Embryonic facial prominence (tissue), 1 donor: ENCODE measurements at regions not wholly inside any gene's neighbourhood (a gene's known extent, or its start where the extent isn't known, plus 50 kb on each side); places are given as distances from the start of the nearest gene placed in this dataset.

Experiments used
- DNase-seq: peaks from one replicate; pipeline ENCODE4 v3.0.0-alpha.2; 2016; ENCODE audit errors: extremely low spot score

DNA sequence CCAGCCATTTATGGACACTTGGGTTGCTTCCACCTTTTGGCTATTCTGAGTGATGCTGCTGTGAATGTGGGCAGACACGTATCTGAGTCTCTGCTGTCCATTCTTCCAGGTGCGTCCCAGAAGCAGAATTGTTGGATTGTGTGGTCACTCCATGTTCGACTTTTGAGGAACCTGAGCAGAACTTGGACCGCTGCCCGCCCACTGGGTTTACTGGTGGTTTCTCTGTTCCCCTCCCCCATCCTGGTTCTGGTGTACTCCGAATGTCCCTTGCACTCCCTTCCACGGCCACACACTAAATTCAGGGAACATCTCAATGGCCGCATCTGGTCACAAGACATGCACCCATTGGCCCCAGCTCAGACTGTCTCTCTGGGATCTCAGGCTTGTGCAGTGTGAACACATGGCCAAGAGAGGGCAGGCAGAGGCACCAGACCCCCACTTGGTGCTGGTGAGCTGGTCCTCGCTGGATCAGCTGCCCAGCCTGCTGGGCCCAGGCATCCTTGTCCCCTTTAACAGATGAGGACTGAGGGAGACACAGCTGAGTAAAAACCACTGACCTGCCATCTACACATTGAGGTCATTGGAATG is 565.1 kb downstream of the NPHP4 start:
- no peak for DNase-seq

DNA sequence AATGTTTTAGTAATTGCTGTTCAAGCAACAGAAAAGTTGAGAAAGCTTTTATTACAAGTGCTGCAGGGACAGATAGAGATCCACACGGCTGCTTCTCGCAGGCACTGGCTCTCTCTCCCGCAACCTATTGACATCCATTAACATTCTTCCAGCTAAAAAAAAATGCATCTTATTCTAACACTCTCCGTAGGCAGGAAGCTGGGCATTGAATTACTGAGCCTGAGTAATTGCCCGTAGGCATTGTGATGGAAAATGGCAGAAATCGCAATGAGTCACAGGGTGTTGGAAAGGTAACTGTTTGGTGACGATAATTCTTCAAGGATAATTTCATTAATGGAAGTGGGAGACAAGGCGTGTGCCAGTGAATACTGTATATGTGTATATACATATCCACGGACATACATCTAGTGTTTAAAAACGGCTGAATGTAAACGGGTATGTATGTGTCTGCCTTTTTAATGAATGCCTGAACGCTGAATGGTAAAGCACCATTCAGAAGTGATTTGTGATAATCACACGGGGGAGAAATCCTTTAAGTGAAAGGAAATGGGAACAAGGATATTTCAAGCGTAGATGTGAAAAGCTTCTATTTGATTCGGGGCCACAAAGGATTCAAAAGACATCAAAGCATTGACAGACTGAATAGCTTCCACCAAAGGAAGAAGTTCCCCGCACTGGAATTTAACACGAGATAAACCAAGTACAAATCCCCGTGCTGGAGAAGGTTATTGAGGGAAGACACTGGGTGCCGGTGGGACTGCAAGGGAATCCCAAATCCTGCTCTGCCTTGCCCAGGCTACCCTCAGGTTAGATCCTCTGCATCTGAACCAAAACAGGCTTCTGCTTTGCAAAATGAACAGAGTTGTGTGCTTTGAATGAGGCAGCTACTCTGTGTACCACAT is 567.2 kb downstream of the NPHP4 start:
- no peak for DNase-seq

DNA sequence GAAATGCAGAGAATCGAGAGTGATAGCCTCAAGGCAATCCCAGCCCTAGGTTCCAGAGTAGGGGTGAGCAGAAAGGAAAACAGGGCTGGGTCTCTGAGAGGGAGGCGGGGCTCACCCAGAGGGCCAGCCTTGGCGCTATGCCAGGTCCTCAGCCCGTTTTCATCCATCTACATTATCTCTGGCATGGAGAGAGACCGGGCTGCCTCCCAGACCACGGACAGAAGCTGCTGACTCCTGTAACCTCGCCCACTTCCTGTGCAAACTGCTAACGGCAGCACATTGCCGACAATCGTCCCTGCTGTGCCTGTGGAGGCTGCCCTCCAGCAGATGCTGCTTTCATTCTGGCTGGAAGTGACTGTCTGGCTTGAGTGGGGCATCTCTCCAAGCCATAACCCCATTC is 569.1 kb downstream of the NPHP4 start:
- DNase-seq = no peak

DNA sequence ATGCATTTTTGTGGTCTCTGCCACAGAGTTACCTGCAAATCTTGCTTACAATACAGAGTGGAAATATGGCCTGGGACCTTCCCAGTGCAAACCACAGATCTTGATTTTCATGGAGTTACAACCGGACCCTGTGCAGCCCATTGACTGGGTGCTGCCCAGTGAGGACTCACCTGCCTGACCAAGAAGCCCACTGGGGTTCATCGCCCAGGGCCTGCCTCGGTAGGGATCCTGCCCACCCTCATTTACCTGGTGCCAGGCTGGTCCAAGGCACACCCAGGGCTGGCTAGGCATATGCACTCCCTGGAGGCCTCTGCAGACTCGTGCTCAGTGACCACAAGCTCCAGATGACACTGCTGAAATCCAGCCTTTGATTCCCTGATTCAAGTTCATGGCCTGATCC is 572.7 kb downstream of the NPHP4 start:
- no peak for DNase-seq

DNA sequence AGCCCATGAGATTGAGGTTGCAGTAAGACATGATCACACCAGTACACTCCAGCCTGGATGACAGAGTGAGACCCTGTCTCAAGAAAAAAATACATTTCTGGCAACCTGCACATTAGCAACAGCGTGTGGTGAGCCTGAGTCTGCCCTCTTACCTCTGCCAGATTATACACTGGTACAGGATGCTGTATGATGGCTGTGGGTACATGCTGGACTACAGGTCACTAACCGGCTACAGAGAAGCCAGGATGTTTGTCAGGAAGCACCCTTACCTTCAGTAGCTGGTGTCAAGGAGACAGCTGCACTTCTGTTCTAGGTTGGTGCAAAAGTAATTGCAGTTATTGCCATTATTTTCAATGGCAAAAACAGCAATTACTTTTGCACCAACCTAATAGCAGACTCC is 575.7 kb downstream of the NPHP4 start:
- DNase-seq = no peak

DNA sequence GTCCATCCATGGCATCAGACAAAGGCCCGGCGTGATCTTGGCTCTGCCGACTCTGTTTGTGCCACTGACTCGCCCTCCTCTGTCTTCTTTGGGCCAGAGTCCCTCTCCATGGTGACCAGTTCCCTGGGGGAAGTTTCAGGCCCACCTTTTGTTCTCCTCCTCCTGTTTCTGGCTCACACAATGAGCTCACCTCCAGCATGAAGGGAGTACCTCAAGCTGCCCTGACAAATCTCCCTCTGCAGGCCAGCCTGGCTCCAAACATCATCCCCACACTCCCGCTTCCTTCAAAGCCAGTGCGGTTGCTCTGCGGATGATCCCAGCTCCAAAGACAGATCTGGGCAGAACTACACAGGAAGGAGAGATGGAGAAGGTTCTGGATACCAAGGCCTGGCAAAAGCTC is 576.6 kb downstream of the NPHP4 start:
- no peak for DNase-seq

DNA sequence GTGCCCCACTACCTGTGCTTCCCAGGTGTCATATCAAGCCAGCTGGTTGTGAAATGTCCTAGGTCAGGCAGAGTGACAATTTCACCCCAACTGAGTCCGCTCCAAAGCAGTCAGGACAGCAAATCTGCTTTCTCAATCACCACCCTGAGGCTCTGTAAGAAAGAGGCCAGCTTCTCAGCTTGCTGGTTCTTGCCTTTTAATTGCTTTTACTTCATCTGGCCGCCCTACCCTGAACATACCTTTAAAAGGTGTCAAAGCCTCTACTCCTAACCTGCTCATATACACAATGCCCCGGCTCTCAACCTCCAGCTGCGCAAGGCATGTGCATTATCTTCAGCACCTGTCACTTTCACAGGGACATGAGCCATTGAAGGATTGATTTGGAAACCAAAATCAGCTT is 581.6 kb downstream of the NPHP4 start:
- DNase-seq = no peak

DNA sequence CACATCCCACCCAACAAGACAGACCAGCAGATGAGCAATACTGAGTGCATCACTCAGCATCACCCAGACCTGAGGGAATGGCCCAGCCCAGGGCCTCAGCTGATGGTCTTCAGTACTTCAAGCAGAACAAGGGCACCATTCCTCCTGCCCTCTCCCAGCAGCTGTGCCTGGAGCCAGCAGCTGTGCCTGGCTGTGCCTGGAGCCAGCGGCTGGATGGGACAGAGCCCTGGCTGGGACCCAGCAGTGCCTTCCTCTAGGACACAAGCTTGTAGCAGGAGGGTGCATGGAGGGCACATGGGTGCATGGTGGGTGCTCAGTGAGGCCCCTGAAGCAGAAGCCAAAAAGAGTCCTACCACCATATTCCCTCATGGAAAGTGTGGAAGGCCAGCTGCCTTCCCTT is 583.8 kb downstream of the NPHP4 start:
- DNase-seq = no peak

DNA sequence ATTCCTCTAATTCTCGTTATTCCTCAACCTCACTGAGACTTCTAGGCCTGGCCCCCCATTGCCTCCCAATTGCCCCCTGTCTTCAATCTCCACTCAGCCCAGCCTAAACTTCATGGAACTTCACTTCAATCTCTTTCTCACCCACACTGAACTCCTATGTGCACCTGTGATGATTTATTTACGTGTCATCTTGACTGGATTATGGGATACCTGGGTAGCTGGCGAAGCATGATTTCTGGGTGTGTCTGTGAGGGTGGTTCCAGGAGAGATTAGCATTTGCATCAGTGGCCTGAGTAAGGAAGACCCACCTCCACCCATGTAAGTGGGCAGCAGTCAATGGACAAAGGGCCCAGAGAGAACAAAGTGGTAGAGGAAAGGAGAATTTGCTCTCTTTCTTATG is 587.0 kb downstream of the NPHP4 start:
- DNase-seq = no peak

DNA sequence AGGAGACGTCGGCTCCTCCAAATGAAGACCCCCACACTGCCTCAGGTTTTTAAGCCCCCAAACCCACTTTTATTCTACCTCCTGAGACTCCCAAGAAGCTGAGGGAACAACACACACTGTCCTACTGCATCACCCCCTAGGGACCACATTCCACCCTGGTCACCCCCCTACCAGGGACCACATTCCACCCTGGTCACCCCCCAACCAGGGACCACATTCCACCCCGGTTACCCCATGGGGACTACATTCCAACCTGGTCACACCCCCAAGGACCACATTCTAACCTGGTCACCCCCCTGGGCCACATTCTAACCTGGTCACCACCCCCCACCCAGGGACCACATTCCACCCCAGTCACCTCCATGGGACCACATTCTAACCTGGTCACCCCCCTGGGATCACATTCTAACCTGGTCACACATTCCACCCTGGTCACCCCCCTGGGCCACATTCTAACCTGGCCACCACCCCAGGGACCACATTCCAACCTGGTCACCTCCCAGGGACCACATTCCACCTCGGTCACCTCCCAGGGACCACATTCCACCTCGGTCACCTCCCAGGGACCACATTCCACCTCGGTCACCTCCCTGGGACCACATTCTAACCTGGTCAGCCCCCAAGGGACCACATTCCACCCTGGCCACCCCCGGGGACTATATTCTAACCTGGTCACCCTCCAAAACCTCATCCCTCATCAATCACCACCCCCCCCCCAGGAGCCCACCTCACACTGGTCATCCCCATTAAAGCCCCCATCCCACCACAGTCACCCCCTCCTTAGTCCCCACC is 587.6 kb downstream of the NPHP4 start:
- no peak for DNase-seq

DNA sequence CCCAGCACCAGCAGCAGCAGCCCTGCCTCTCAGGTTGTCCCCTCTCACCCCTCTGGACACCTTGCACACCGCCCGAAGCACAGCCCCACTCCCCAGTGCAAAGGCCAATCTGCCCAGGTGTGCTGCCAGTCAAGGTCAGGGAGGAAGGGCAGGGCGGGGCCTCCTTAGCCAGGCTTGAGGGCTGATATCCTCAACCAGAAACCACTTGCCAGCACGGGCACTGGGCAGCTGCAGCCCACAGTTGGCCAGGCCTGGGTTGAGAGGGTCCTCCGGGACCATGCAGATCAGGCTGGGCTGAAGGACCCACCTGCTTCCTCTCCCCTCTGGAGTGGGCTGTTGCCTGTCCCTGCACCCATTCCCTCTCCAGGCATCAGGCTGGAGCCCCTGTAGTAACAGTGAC is 588.3 kb downstream of the NPHP4 start:
- DNase-seq = no peak

DNA sequence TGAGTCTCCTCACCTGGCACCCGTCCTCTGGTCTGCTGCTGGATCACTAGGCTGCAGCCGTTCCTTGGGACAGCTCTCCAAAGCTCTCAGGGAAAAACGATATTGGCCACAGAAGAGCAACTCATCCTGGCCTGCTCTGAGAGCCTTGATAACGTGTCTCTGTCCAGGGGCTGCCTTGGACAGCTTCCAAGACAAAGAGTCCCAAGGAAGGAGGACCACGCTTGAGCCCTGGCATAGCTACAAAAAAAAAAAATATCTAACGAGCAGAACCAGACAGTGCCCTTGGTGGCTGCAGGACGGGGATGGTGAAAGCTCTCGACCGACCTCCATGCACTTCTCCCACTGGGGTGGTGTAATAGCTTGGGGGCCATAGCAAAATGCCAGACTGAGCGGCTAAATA is 589.6 kb downstream of the NPHP4 start:
- DNase-seq = no peak

DNA sequence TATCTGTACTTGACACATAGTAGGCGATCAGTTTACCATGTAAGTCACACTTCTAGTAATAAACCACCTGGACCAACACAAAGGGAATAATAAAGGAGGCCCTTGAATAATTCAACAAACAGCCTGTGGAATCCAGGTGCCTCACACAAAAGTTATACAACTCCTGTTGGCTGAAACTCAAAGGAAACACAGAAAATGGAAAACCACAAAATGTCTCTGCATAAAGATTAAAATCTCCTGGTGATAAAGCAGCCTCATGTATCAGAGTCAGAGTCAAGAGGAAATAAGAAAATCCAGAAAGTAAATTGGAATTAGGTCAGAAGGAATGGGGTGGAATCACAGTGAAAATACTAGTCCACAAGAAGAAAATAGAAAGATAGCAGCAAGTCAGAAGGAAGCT is 592.5 kb downstream of the NPHP4 start:
- DNase-seq = no peak

DNA sequence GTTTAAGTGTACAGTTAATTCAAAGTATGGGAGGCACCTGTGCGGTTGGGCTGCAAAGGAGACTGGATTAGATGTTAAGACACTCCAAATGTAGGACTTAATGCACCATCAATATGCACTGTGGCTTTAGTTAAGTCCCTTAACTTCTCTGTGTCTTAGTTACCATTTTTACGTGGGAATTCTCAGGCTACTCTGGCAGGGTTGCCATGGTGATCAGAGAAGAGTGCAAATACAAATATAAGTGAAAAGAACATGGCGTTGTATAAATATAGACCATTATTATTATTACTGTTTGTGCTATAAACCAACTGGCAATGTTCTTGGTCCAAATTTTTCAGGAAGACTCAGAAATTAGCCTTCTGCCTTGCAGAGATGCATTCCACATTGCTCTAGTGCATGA is 595.6 kb downstream of the NPHP4 start:
- no peak for DNase-seq

DNA sequence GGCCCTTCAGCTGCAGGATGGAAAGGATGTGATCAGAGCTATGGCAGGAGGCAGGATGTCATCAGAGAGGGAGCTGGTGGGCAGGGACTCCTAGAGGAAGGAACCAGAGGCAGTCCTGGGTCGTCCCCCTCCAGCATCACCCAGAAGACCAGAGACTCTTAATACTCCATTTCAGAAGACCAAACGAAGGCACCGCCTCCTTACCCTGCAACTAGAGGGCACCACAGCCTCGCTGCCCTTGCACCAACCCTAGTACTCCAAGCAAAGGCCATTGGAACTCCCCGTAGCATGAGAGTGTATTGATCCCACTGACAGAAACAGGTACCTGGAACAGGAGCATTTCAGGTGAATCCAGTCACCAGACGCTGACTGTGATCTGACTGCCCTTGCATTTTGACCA is 598.1 kb downstream of the NPHP4 start:
- DNase-seq = no peak

DNA sequence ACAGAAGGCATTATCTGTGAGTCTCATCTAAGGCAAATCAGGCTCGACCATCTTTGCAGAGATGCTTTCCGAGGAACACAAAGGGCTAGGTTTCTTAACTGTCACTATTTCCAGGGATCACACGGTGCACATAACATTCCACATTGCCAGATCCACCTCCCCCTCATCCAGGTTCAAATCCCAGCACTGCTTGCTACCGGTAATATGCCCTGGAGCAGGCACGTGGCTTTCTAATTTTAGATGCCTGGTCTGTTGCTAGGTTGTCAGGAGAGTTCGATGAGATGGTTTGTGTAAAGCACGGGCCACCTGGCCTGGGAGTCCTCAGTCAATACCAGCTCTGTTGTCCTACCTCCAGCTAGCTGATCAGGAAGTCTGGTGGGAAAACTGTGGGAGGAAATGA is 598.6 kb downstream of the NPHP4 start:
- no peak for DNase-seq

DNA sequence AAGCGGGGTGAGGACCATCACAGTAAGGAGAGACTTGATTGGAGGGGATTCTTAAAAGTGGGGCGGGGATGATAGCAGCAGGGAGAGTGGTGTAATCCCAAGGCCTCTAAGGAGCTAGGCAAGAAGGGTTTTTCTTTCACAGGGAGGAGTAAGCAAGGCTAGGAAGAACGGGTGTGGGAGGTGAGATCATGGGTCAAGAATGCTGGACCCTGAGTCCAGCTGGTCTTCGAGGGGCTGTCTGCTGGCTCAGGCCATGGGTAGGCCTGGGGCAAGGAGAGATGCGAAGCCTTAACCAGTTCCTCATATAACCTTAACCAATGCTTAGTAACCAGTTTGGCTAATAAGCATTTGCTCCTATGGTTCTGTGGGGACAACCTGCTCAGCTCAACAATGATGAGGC is 599.1 kb downstream of the NPHP4 start:
- no peak for DNase-seq

DNA sequence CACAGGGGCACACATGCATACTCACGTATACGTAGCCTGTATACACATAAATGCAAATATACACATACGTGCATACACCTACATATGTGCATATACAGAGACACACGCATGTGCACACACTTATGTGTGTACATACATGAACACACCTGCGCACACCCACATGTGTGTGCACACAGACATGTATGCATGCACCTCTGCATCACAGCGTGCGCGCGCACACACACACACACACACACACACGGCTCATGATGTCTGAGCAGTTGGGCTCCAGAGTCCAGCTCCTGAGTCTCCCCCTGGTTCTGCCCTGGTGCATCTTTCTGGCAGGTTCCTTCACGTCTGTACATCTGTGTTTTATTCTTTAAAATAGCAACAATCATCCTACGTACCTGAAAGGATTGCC is 600.5 kb downstream of the NPHP4 start:
- DNase-seq = no peak

DNA sequence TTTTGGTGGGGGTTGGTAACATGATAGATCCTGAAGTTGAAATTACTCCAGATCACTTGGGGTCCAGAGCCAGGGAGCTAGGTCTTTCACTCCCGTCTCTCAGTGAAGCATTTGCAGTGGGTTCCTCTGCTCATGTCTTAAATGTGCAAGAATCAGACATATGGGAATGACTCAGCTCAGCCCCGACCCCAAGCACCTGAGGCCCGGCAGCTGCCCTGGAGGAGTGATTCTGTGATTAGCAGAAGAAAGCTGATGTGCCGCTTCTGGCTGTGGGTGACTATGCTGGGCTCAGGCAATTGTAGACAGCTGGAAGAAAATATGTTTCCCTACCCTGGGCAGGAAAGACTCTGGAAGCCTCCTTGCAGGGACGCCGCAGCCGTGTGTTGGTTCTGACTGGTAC is 601.7 kb downstream of the NPHP4 start:
- DNase-seq = no peak

DNA sequence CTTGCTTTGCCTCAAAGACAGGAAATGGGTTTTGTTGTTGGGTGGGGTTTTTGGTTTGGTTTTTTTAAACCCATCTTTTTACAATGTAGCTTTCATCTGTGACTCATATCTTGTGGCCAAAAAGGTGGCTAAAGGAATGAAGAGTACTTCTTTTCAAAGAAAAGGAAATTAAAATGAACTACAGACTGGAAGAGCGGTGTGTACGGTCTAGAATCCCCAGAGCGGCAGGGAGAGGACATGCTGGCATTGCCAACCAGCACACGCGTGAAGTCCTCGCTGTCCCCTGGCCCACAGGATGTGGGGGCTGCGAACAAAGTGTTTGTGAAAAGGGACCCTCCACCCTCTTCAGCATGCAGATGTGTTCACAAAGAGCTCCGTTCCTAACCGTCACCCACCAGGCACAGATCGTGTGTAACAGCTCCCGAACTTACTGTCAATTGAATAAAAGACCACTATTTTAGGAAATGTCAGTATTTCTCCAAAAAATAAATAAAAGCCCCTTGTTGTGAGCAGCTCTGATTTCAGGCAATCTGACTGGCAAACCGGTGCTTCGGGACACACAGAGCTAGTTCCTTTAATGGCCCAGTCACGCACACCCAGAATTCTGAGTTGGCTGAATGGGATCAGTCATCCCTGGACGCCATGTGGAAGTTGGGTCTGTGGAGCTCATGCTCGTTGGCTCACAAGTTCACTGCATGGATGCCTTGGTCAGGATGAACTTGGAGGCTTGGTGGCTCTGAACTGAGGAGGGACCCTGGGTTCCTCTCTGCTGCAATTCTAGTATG is 602.9 kb downstream of the NPHP4 start:
- no peak for DNase-seq

DNA sequence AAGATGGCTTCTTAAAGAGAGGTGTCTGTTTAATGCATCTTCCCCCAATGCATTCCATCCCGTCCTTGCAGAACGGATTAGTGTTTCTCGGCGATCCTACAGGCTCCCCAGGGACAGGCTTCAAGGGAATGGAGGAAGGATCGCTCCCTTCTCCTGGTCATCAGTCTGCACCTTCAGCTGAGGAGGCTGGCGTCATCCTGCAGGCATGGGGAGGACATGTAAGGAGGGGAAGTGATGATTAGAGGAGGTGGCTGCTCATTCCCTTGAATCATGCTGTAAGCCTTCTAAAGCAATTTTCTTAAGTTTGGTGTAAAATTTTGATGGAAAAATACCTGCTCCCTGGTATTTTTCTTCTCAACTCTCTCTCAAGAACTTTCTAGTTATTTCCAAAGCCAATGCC is 603.6 kb downstream of the NPHP4 start:
- DNase-seq = no peak

DNA sequence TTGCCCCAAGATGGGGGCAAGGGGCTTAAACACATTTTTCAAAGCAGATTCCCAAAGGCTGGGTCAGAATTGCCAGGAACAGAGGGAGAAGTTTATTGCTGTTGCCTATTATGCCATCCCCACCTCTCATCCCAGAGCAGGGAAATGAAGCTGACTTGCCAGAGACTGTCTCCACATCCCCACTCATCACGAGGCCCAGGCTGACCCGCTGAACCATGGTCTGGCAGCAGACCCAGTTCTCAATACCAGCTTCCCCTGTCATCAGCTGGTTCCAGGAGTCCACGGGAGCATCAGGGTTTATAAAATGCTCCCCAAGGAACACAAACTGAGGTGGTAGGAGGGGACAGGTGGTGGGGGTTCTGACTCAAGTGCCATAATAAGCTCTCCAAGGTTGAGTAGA is 605.9 kb downstream of the NPHP4 start:
- no peak for DNase-seq
